COLO829 (cell line): ENCODE measurements at regions not wholly inside any gene's neighbourhood (a gene's known extent, or its start where the extent isn't known, plus 50 kb on each side); places are given as distances from the start of the nearest gene placed in this dataset.

ENCODE experiments used
- DNase-seq: peaks from one replicate; pipeline ENCODE4 v3.0.0; 2012; ENCODE audit warnings: low spot score

DNA sequence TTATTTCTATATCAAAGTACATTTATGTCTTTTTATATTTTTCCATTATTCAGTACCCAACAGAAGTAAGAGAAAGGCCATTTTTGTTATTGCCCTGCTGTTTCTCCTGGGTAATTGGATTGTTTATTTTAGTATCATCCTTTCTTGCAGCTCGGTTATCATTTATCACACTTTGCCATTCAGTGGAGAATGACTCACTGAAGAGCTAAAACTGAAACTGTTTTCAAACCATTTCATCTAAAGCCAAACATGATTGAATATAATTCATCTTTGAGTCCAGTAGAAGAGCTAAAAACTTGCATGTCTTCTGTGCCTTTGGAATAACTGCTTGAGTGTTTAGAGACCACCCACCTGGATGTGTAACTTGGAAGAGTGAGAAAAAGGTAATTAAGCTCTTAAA is 139.5 kb upstream of the PRDM9 start:
- no peak for DNase-seq

DNA sequence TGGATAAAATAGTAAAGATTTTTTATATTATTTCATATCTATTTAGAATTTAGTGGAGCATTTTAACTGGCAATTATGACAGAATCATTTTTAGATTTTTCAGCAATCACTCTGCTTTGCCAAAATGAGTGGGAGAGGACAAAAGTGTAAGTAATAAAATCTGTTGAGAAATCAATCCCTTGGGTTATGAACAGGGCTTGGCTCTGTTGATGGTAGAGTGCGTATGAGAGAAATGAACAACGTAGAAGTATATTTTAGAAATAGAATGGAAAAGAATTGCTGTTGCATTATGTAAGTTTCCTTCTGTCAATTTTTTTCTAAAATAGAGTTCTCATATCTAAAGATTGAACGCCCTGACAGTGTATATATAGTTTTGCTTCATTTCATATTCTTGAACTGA is 154.1 kb upstream of the PRDM9 start:
- no peak for DNase-seq

DNA sequence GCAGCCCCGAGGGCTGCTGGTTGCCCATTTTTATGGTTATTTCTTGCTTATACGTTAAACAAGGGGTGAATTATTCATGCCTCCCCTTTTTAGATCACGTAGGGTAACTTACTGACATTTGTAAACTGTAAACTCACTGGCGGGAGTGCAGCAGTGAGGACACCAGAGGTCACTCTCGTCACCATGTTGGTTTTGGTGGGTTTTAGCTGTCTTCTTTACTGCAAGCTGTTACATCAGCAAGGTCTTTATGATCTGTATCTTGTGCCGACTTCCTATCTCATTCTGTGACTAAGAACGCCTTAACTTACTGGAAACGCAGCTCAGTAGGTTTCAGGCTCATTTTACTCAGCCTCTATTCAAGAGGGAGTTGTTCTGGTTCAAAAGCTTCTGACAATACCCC is 155.0 kb upstream of the PRDM9 start:
- no peak for DNase-seq

DNA sequence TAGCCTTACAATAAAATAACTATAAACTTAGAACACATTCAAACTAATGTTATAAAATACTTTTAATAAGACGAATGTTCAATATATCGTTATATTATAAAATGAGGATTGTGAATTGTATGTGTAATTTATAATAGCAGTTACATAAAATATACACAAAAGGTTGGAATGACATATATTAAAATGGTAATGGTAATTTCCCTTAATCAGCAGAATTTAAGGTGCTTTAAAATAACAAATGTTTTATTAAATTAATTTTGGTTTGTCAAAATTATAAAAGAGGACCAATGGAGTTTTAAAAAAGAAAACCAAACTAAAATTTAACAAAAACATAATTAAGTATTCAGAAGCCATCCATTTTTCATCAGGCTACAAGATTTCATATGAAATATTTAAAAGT is 164.3 kb upstream of the PRDM9 start:
- no peak for DNase-seq

DNA sequence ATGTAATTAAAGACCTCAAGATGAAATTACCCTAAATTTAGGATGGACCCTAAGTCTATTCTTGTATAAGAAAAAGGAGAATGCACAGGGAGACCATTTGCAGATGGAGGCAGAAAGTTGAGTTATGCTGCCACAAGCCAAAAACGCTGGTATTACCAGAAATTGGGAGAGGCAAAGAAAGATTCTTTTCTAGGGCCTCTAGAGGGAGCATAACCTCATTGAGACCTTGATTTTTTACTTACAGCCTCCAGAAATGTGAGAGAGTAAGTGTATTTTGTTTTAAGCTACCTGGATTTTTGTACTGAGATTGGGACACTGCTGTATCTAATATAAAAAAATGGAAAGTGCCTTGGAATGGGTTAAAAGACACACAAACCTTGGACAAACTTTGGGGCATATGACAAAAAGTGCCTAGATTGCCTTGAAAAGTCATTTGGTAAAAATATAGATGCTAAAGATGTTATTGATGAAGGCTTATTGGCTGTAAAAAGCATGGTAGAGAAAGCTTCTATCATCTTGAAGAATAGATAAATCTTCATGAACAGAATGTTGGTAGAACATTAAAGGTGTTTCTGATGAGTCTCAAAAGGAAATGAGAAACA is 174.7 kb upstream of the PRDM9 start:
- DNase-seq = peak; percentile 1

DNA sequence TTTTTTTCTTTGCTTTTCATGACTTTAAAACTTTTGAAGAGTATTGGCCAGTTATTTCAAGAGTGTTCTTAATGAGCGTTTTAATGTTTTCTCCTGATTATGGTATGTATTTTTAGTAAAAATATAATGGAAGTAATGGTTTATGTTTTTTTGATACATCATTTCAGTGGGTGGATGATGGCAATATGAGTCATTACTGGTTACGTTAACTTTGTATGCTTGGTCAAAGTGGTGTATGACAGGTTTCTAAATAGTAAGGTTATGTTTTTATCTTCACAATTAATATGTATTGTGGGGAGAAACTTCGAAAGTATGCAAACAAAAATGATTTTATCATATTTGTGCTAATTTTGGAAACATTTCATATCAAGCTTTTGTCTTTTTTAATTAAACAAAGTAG is 176.7 kb upstream of the PRDM9 start:
- DNase-seq = no peak

DNA sequence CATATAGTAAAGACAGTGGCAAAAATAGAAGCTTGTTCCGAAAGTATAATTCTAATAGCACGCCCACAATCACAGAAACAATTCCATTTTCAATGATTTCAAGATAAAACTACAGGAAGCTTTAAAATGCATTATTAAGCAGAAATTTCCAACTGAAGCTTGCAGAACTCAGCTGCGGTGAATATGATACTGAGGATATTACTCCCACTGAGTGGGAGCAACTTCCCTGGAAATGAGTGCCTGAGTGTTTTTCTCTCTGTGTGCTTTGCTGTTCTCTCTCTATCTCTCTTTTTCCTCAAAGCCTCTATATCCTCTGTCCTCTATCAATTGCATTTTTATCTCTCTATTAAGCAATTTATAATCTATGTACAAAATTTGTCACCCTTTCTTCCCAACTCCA is 187.5 kb upstream of the PRDM9 start:
- no peak for DNase-seq

DNA sequence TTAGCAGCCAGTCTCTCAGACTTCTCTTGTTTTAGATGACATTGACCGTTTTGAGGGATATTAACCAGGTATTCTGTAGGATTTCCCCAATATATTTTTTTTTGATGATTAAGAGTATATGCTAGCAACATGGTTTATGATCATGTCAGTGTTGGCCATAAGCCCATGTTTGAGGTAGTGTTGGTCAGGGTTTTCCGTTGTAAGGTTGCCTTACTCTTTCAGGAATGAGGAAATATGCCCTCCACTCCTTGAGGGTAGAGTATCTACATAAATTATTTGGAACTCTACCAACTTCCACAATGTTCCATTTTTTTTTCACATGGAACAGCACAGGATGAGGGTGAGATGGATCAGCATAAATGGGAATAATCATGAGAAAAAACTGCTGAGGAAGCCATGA is 188.4 kb upstream of the PRDM9 start:
- no peak for DNase-seq

DNA sequence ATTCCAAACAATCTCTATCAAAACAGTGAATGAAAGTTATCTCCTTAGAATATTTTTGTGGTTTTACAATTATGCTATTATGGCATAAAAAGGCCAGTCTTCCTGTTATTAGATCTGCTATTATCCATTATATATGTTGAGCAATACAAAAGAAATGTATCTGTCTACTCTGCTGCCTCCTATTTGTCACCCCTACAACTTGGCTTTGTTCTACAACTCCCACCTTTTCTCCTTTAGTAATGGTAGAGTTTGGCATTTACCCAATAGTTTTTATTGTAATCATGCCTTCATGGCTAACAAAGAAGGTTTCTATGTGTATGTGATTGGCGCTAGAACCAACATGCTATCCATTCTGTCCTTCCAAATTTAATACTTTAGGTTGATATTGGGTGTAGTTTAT is 189.2 kb upstream of the PRDM9 start:
- no peak for DNase-seq

DNA sequence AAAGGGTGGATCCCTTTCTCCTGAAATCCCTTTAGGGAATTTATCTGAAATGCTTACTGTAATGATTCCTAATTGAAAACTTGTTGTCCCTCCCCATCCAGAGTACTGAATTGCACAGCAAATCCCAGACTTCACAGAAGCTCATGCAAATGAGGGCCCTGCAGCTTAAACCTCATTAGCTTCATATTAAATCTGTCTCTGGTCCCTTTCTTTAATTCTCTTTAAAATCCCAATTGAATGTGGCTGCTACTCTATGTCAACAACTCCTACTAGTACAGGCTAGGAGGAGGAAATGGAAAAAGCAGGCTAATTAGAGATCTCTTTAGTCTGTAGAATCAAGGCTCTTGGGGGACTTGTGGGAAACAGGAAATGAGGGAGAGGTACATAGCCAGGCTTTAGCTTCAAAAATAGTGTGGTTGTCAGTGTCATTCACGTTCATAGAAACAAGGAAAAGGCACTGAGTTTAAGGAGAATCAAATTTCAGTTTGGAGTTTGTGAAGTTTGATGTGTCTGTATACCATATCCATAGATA is 191.3 kb upstream of the PRDM9 start:
- no peak for DNase-seq

DNA sequence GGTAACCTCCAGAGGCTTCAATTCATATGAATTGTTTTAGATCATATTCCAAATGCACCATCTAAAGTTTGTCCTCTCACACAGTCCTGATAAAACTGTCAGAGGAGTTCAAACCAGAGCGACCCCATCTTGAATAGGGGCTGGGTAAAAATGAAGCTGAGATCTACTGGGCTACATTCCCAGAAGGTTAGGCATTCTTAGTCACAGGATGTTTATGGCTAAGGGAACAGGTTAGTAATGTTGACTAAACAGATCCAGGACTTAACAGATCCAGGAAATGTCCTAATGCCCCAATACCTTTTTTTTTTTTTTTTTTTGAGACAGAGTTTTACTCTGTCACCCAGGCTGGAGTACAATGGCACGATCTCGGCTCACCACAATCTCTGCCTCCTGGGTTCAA is 192.6 kb upstream of the PRDM9 start:
- DNase-seq = no peak

DNA sequence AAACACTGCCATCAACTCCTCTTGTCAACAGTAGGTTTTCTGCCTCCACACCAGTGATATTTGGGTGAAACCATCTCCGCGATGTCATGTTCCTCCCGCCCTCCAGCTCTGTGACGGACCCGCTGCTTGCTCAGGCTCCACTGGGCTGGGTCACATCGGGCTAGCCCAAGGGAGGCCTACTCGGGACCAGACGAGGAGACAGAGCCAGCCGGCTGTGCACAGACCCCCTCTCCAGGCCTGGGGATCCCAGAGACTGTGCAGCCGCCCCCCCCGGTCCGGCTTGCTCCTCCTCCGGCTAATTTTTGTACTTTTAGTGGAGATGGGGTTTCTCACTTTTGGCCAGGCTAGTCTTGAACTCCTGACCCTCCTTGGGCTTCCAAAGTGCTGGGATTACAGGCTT is 202.4 kb upstream of the PRDM9 start:
- no peak for DNase-seq

DNA sequence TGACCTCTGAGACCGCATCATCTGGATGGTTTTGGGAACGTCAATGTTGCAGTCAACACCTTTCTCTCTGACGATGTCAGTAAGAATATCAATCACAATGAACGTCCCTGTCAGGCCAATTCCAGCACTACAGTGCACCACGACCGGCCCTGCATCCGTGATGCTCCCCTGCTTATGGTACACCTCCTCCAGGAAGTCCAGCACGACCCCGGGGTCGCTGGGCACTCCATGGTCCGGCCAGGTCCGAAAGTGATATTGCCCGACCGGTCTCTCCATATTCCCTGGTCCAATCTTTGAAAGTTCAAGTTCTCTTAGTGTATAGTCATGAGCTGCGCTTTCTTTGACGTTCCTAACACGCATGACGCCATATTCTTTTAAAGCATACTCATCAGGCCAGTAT is 203.6 kb upstream of the PRDM9 start:
- no peak for DNase-seq

DNA sequence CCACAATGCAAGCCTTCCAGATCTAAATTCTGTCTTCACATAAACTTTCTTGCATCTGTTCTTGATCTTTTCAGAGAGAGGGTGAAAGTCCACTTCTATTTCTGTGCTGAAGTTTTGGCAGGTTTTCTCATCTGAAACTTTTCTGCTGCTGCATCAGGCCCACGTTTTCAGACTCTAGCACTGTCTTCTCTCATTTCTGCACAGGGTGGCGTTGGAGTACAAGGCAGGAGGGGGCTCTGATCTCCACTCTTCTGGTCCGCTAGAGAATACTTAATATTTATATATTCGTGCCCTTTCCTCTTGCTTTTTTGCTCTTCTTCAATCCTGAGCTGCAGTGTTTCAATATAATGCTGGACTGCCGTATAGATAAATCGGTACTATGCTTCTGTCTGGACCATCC is 204.0 kb upstream of the PRDM9 start:
- DNase-seq = no peak

DNA sequence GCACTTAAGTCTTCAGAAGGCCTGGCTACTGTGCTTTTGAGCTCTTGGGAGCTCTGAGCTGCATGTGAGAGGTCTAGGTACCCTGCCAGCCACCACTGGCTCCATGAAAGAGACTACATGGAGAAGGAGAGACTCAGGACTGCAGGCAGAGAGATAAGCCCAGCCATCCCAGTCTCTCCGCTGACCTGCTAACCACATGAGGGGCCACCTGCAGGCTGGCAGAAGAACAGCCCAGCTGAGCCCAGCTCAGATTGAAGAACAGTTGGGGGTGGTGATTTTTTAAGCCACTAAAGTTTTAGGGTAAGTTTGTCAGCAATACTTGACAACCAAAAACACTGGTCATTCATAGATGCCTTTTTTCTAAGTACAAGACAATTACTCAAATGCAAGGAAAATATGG is 205.0 kb upstream of the PRDM9 start:
- no peak for DNase-seq

DNA sequence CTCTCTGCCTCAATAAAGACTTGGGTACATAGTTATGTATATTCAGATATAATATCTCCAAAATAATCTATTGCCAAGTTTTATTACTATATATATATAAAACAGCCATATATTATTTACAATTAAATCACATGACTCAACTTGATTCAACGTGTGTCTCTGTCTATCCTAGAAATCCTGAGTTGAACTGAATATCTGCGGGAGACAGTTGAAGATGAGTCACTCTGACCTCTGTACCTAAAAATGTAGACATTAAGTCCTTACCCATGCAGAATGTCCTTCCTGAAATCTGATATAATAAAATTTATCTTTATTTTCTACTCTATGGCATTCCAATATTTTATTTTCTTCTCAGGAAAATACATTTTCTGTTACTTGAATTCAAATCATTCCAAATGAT is 218.2 kb upstream of the PRDM9 start:
- DNase-seq = no peak

DNA sequence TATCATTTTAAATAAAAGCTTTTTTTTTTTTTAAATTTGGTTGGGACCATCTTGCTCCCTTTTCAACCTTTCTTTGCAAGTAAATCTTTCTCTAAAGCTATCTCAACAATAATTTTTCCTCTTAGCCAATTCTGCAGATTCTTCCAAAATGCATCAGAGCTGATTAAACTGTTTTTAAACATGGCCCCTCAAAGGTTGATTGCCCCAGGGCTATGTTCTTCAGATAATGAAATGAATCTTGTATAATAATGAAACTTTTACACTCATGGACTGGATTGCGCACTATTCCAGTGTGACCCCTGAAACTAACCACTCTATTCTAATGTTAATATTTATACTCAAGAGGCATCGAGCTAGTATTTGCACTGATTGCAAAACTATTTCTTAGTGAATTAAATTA is 222.8 kb upstream of the PRDM9 start:
- DNase-seq = no peak

DNA sequence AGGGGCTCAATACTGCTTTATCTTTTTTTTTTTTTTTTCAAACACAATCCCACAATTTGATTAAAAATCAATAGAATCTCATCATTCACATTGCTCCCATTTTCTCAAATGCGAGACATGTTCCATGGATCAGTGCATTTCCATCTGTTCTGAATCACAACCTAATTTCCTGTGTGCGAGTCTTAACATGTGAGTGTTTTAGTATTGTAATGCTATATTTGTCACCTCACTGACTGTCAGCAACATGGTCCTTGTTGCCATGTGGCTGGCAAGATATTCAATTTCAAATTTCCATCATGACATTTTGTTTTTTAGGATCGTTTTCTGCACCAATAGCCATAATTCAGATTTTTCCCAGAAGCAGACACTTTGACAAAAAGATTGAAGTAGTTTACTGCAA is 233.2 kb upstream of the PRDM9 start:
- DNase-seq = no peak

DNA sequence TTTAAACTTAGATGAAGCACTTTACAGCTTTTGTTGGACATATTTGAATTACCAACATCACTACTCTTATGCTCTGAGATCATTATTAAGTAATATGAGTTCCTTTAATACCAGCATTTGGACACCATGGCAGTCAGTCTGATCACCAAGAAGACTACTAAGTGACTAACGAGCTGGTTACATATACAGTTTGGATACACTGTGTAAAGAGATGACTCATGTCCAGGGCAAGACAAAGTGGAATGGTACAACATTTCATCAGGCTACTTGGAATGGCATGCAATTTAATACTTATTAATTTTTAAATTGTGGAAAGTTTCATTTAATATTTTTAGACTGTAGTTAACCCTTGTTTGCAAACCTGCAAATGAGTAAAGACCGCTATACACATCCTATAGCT is 237.4 kb upstream of the PRDM9 start:
- DNase-seq = no peak

DNA sequence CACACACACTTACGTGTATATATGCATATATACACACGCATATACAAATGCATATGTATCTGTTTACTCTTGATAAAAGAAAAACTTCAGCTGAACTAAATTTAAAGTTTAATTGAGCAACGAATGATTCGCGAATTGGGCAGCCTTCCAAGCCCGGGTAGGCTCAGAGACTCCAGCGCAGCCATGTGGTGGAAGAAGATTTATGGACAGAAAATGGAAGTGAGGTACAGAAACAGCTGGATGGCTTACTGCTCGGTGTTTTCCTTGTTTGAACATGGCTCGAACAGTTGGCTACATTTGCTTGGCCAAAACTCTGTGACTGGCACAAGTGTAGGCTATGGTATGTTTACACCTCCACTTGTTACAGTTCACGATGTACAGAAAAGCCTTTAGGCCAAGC is 239.3 kb upstream of the PRDM9 start:
- no peak for DNase-seq

DNA sequence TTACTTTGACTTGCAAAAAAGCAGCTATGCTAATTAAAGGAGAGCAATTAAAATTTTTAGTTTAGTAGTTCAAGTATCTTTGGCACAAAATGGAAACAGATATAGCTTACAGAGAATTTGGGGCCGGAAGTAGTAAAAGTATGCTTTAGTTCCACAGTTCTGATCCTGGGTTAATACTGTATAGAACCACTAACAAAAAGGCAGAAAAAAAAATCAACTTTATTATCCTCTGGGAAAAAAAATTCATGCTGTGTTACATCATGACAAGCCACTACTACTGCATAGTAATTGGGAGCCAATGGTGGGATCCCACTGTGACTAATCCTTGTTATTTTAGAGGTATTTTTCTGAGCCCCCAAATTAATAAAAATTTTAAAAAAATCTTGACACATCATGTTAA is 246.8 kb upstream of the PRDM9 start:
- no peak for DNase-seq

DNA sequence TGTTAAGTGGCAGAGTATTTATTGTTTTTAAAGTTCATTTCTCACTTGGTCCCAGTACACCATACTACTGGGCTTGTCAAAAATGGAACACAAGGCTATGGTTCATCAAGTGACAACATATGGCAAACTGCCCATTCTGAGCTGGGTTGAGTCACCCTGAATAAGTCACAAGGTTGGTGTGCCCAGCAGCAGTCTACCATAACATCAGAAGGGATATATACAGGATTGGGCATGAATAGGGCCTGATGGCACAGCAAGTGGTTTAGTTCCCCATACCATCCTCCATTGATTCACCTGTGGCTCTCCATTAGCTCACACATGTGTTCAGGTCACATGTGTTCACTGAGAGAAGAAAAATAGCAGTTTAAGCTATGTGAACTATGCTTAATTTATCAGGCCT is 249.8 kb upstream of the PRDM9 start:
- no peak for DNase-seq

DNA sequence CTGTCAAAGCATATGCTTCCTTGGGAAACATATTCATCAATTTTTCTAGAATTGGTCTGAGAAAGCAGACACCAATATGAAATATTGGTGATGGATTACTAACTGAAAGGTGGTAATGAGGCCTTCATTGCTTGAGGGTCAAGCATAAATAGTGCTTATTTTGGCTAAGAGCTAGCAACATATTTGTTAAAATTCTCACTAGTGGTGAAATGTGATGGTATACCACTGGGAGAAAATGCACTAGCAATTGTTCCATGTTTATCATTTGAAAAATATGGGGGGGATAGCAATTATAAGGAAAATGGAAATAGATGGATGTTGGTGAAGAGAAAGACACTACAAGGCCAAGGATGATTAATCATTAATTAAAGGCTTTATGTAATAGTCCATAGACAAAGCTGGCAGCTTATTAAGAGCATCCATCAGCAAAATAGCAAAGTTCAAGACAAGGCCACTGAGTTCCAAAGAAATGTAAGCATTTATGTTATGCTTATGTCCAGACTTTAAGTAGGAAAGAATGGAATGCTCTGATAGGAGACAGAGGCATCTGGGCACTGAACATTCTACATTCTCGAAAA is 253.7 kb upstream of the PRDM9 start:
- DNase-seq = no peak

DNA sequence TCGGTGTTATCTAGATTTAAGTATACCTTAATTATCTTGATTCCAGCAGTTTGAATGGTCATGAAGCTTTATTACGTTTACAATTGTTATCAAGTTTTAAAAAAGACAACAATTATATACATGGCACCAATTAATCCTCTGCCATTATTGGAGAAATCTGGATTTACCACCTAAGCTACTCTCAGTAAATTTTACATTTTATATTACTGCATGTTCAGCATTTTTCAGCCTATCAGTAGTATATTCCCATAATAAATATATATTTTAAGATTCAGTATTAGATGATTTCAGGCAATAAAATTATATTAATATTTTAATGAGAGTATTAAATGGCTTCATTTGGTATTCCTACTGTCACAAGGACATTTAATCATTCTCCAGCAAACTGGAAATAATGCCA is 264.5 kb upstream of the PRDM9 start:
- no peak for DNase-seq

DNA sequence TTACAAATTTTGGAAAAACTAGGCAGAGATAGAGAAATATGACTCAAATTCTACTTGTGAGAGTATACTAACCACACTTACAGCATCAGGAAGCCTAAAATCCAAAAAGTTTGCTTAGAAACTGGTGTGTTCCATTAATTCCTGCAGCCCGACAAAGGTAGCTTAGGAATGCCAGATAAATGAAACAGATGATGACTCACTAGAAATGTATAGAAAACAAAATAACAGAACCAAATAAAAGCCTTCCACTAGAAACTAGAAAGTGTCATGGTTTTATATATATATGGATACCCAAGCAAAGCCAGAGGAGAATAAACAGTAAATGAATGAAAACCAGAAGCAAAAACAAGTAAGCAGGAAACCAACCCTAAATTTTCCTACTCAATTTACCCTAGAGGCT is 272.2 kb upstream of the PRDM9 start:
- no peak for DNase-seq
